DMS79 (cell line): ENCODE measurements at regions not wholly inside any gene's neighbourhood (a gene's known extent, or its start where the extent isn't known, plus 50 kb on each side); places are given as distances from the start of the nearest gene placed in this dataset.

Source experiments
- DNase-seq: peaks from one replicate; lab custom pipeline; 2025; lab: John Stamatoyannopoulos, UW

GRCh38 chr12:4858386-4858785 is 51.3 kb upstream of the KCNA1 start:
- DNase-seq = no peak

- DNase-seq = no peak
Observed at GRCh38 chr12:4859478-4860210, 50.1 kb upstream of the KCNA1 start.
